ENCODE measurements at regions not wholly inside any gene's neighbourhood (a gene's known extent, or its start where the extent isn't known, plus 50 kb on each side); places are given as distances from the start of the nearest gene placed in this dataset.

GRCh38 chr2:133982256-133982655 lies 271.6 kb upstream of the MGAT5 start:
- intact Hi-C loops (cut with micrococcal nuclease) (no loop called here), in situ Hi-C loops (cut with MboI) (no loop called here)
- Histone ChIP-seq H3K4me3 (no peak overlapping the region), H3K27ac (ENCODE audit: extremely low read depth, low read depth, low read length) (no peak overlapping the region), H3K4me2 (ENCODE audit: insufficient read depth, low read length) (no peak overlapping the region), H4K20me1 (replicated peaks; ENCODE audit: control insufficient read depth, insufficient read depth, low read length) (0 out of 2 replicates have a peak, but pooled peaks cover 2% of the 10 kb centered on the region), H3K27me3 (ENCODE audit: control insufficient read depth in 2 of 2, insufficient read depth in 2 of 2, low read length in 2 of 2) (peaks cover 0 to 6% of the 10 kb centered on the region in 2 experiments; a peak in 2 of 5 replicates), H3K4me1 (replicated peaks in 1 of 2; ENCODE audit: control insufficient read depth in 2 of 2, insufficient read depth in 2 of 2, low read length in 2 of 2) (peaks cover 0 to 4% of the 10 kb centered on the region in 2 experiments; a peak in 2 of 5 replicates), H3K9ac (ENCODE audit: insufficient read depth in 1 of 2, low read depth in 2 of 2, low read length in 2 of 2) (no peak overlapping the region), H3K36me3 (ENCODE audit: control insufficient read depth, insufficient read depth, low read length) (no peaks in the 10 kb centered on the region), H2AFZ (ENCODE audit: low read depth, low read length) (no peak overlapping the region), H3K9me3 (replicated peaks; ENCODE audit: control insufficient read depth, insufficient read depth, low read depth, low read length) (no peaks in the 10 kb centered on the region; the same call in 1 of the 2 replicates), H3K79me2 (ENCODE audit: control insufficient read depth, insufficient read depth, low read length) (no peaks in the 10 kb centered on the region), H3K9me1 (ENCODE audit: control insufficient read depth, insufficient read depth, low read length) (no peaks in the 10 kb centered on the region)
- TF ChIP-seq POLR2B (IDR thresholded peaks at IDR 0.05; ENCODE audit: low read depth, partially characterized antibody) (no peak), ETS2 (tag; IDR thresholded peaks at IDR 0.05; ENCODE audit: borderline replicate concordance, poor library complexity, severe bottlenecking) (no peak), ARNT (IDR thresholded peaks at IDR 0.05) (no peak), MYNN (IDR thresholded peaks at IDR 0.05) (no peak), MYNN (CRISPR knock-in tag; IDR thresholded peaks at IDR 0.05) (no peak), HNRNPK (IDR thresholded peaks at IDR 0.05; ENCODE audit: low read depth, low read length, poor library complexity, severe bottlenecking) (no peak), BDP1 (IDR thresholded peaks at IDR 0.05; ENCODE audit: insufficient read depth, insufficient read length) (no peak), GABPA (tag; conservative IDR thresholded peaks at IDR 0.05; ENCODE audit: low read depth) (no peak), ZNF586 (CRISPR knock-in tag; conservative IDR thresholded peaks at IDR 0.05) (no peak), RB1 (IDR thresholded peaks at IDR 0.05; ENCODE audit: low read depth) (no peak), FOXA3 (CRISPR knock-in tag; conservative IDR thresholded peaks at IDR 0.05 in 1 of 2, IDR thresholded peaks at IDR 0.05 in 1 of 2) (no peak), EGR1 (conservative IDR thresholded peaks at IDR 0.05) (no peak), NBN (IDR thresholded peaks at IDR 0.05; ENCODE audit: low read depth) (no peak), HNRNPUL1 (IDR thresholded peaks at IDR 0.05; ENCODE audit: low read length) (no peak)
- CTCF ChIA-PET (ENCODE audit: low intra/inter-chr PET ratio) = no interaction called here
- WGBS (ENCODE audit: insufficient coverage, low coverage, missing lambda C conversion rate) = 0% methylated on average over 6 of the region's 6 CpGs
- no TSS peak for BruUV-seq (replicated peaks)
- ATAC-seq (no peak), DNase-seq (ENCODE audit: extremely low read depth in 1 of 4, low spot score in 3 of 4) (no peak), FAIRE-seq (no peak)
- POLR2A ChIA-PET = interaction anchor here (1.1 kb wide), 1 partner anchor 13 kb away, joined by 3 read pairs; no protein-coding TSS in a partner anchor
